ENCODE measurements at regions not wholly inside any gene's neighbourhood (a gene's known extent, or its start where the extent isn't known, plus 50 kb on each side); places are given as distances from the start of the nearest gene placed in this dataset.

- no peak for DNase-seq
Measured at GRCh38 chr5:120362426-120362825, 101.7 kb upstream of the PRR16 start.

DNA sequence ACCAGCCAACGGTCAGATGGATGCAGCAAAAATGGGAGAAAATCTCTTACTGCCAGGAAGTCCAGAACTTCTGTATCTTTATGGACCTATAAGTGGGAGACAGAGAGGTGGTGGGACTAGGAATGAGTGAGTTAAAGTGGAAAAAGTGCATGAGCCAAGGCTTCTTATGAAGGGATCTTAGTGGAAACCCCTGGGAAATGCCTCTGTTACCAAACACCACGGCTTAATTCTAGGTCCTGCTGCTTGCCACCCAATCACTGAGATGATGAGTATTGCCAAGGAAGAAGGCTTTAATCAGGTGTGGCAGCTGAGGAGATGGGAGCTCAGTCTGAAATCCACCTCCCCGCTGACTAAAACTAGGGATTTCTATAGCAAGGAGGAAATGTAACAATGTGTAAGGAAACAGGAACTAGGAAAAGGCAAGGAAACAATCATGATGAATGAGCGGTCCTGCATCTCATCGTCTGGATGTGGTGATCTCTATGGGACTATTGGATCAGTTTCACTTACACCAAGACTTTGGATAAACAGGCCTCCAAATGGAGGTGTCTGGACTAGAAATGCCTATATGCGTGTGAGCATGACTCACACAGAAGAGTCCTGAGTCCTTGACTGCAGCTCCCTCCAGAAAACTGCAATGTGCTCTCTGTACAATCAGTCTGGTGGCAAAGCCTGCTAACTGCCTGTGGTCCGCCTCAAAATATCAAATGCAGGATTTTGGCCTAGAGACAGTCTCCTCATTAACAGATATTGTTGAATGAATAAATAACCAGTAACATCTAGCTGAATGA is 98.2 kb upstream of the PRR16 start:
- DNase-seq, result no peak

- DNase-seq, result no peak
Measured at GRCh38 chr5:120367896-120368634, 96.0 kb upstream of the PRR16 start.

- no peak for DNase-seq
Measured at GRCh38 chr5:120368923-120369715, 95.0 kb upstream of the PRR16 start.

DNA sequence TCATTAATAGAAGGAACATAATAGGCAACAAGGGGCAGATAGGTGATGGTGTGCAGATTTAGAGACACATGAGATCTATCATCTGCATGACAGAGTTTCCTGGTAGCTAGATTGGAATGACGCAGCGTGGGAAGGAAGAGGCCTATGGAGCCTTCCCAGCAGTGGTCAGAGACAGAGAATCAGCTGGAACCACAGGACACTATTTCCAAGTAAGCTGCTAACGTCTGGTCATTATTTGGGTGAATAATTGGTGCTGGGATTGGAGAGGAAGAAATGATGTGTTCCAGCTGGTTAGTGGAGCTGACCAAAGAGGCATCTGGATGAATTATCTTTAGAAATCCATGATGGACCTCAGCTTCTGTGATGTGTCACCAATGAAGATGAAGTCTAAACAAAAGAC is 91.2 kb upstream of the PRR16 start:
- no peak for DNase-seq

DNA sequence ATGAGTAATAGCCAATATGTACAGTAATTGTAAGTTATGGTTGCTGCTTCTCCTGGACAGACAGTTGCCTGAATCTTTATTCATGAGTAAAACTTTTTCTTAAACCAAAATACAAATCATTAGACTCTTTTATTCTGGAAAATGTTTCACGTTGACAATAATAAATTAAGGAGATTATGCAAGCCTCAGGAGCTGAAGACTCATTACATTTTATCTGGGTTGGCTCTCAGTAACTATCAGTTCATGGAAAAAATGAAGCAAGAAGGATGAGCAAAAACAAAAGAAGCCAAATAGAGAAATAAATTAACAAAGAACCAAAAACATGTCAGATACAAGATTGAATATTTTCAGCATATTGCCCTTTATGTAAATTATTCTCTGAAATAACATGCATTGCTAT is 88.9 kb upstream of the PRR16 start:
- DNase-seq, result no peak

- DNase-seq, result no peak
Measured at GRCh38 chr5:120380644-120381043, 83.5 kb upstream of the PRR16 start.

DNA sequence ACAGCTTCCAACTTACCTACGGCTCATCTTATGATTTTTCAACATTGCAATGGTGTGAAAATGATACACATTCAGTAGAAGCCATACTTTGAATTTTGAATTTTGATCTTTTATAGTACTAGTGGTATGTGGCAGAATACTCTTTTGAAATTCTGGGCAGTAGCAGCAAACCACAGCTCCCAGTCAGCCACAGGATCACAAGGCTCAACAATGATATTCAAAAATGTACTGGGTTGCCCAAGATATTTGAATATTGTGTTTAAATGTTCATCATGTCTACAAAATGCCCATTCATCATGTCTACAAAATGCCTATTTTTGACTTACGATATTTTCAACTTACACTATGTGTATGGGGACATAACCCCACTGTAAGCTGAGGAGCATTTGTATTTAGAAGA is 81.3 kb upstream of the PRR16 start:
- no peak for DNase-seq

GRCh38 chr5:120386981-120387380 is 77.1 kb upstream of the PRR16 start:
- DNase-seq, result no peak

DNA sequence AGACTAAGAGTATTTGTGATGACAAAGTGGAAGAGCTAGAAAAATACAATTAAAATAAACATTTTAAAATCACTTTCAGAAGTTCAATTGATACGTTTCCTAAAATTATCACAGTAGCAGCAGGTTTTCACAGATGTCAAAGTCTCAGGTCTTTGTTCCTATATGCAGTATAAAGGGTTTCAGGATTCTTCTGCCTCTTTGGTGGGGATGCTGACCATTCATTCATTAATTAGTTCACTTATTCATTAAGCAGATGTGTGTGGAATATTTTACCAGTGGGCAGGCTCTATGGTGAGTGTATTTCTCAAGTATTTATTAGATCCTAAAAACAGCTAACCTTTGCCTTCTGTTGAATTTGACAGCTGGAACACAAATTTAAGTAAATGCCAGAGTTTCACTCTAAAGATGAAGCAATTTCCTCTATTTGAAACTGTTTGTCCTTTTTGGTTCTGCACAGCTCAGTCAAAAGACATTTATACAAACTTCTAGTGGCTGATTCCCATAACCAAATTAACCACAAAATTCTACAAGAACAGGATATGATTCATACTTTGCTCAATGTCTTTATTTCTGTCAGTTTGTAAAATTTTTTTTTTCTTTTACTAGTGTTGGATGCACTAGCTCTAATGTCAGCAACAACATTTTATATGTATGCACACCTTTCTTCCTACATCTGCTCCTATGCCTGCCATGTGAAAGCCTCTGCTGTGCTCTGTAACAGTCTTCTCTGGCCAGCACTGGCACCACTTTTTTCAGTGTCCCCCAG is 75.9 kb upstream of the PRR16 start:
- DNase-seq, result peak in 1 of 5 experiments; percentile 61

- DNase-seq, result no peak
Measured at GRCh38 chr5:120394259-120394658, 69.8 kb upstream of the PRR16 start.

- DNase-seq, result no peak
Measured at GRCh38 chr5:120396186-120396585, 67.9 kb upstream of the PRR16 start.

- DNase-seq, result no peak
Measured at GRCh38 chr5:120400356-120400755, 63.7 kb upstream of the PRR16 start.

GRCh38 chr5:120402606-120403005 is 61.5 kb upstream of the PRR16 start:
- no peak for DNase-seq

DNA sequence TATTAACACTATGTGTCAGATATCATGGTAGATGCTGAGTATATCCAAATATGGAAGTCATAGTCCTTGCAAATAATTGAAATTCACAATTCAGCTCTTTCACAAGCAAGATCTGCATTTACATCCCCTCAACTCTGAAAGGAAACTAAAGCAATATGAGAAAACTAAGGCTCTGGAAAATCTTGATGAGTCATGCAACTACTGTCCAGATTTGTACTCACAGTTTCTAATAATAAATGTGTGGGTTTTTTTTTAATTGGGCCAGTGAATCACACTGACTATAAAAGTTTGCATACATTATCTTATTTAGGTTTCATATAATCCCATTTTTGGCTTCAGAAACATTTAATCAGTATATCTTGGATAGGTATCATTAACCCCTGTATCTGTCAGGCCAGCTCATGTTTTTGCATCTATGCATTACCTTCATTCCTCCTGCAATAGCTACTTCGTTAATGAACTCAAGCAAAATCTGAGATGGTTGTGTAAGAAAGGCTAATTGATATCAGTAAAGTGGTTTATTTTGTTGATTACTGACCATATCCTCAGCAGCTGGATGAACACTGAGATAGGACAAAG is 58.7 kb upstream of the PRR16 start:
- DNase-seq, result no peak

GRCh38 chr5:120405923-120406322 is 58.2 kb upstream of the PRR16 start:
- no peak for DNase-seq

DNA sequence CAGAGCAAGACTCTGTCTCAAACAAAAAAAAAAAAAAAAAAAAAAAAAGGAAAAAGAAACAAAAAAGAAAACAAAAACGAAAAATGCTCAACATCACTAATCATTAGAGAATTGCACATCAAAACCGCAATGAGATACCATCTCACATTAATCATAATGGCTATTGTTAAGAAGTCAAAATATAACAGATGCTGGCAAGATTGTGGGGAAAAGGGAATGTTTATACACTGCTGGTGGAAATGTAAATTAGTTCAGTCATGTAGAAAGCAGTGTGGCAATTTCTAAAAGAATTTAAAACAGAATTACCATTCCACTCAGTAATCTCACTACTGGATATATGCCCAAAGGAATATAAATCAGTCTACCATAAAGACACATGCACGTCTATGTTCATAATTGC is 50.4 kb upstream of the PRR16 start:
- no peak for DNase-seq

Data from T-helper 2 cell (primary cell).